NB4 (cell line): ENCODE measurements at regions not wholly inside any gene's neighbourhood (a gene's known extent, or its start where the extent isn't known, plus 50 kb on each side); places are given as distances from the start of the nearest gene placed in this dataset.

Source experiments
- MYC ChIP-seq: IDR thresholded peaks from 2 replicates; pipeline ENCODE4 v1.6.1; 2011; ENCODE audit warnings: low read depth, low read length
- POLR2A ChIP-seq: IDR thresholded peaks from 2 replicates; pipeline ENCODE4 v1.6.1; 2011; ENCODE audit warnings: mild to moderate bottlenecking; ENCODE audit not compliant: insufficient read length; ENCODE audit errors: extremely low read depth
- TF ChIP-seq, protein P1 (sequence below): IDR thresholded peaks from one replicate; pipeline ENCODE4 v1.5.1; 2012; ENCODE audit warnings: low read depth, low read length

DNA sequence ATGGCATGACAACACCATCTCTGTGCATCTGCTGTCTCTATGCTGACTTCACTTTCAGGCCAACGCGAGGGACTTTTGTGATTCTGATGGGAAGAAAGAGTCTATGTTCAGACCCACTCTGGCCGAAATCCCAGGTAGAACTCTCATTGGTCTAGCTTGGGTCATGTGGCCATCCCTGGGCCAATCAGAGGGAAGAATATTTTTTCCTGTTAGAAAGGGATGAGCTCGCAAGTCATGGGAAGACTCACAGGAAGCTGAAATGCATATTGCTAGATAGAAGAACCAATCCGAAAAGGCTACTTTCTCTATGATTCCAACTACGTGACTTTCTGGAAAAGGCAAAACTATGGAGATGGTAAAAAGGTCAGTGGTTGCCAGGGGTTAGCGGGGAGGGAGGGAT is 56.0 kb upstream of the LINC01488 start:
- TF ChIP-seq POLR2A (peak; percentile 50), MYC (no peak)
- TF ChIP-seq, protein P1, sequence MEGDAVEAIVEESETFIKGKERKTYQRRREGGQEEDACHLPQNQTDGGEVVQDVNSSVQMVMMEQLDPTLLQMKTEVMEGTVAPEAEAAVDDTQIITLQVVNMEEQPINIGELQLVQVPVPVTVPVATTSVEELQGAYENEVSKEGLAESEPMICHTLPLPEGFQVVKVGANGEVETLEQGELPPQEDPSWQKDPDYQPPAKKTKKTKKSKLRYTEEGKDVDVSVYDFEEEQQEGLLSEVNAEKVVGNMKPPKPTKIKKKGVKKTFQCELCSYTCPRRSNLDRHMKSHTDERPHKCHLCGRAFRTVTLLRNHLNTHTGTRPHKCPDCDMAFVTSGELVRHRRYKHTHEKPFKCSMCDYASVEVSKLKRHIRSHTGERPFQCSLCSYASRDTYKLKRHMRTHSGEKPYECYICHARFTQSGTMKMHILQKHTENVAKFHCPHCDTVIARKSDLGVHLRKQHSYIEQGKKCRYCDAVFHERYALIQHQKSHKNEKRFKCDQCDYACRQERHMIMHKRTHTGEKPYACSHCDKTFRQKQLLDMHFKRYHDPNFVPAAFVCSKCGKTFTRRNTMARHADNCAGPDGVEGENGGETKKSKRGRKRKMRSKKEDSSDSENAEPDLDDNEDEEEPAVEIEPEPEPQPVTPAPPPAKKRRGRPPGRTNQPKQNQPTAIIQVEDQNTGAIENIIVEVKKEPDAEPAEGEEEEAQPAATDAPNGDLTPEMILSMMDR: no peak
